ENCODE measurements at regions not wholly inside any gene's neighbourhood (a gene's known extent, or its start where the extent isn't known, plus 50 kb on each side); places are given as distances from the start of the nearest gene placed in this dataset.

DNA sequence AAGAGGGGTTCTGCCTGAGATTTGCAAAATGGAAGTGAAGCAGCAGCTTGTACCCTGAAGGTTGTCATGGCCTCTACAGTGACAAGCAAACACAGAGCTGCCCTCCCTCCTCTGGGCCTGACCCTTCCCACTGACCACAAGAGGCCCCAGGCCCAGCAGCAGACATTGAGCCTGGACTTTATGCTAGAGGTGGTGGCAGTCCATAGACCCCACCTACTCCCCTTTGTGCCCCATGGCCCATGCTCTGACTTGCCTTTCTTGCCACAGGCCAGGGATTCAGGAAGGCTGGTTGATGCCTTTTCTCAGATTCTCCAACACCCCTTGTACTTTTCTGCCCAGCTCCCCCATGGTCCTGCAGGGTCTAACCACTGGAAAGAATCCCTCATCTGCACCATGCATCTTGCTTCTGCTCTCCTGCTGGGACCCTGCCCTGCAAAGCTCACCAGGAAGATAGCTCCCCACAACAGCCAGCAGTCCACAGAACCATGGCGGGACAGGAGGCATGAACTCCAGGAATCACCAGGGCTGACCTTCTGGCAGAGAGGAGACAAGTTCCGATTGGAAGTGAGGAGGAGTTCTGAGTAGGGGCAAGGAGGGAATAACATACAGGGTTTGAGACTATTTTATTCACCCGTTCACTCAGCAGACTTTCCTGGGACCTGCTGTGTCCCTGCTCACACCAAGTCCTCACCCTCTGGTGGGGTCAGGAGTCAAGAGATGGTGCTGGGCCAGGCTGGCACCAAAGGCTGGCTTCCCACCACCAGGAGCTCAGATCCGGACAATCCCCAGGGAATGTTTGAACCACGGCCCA is 263.8 kb downstream of the SYK start:
- Histone ChIP-seq H3K4me1 (peaks cover 30 to 32% of the 10 kb centered on the region in 2 donors), H3K36me3 (no peaks in the 10 kb centered on the region), H3K27me3 (no peaks in the 10 kb centered on the region), H3K4me3 (no peak overlapping the region), H3K9me3 (no peaks in the 10 kb centered on the region), H3K27ac (no peak overlapping the region)
- intact Hi-C loops (cut with DNase I; ENCODE audit: low total_unique reads) (no loop called here), in situ Hi-C loops (cut with MboI; ENCODE audit: low sequenced_read_pairs in 4 of 4) (loop anchor here in 2 of 4 donors (10.0 to 25.0 kb wide), 2 partner anchors 122 to 129 kb away; no protein-coding TSS in a partner anchor)
- no peak for TF ChIP-seq POLR2A (IDR thresholded peaks at IDR 0.05)
- TF ChIP-seq, protein P1, sequence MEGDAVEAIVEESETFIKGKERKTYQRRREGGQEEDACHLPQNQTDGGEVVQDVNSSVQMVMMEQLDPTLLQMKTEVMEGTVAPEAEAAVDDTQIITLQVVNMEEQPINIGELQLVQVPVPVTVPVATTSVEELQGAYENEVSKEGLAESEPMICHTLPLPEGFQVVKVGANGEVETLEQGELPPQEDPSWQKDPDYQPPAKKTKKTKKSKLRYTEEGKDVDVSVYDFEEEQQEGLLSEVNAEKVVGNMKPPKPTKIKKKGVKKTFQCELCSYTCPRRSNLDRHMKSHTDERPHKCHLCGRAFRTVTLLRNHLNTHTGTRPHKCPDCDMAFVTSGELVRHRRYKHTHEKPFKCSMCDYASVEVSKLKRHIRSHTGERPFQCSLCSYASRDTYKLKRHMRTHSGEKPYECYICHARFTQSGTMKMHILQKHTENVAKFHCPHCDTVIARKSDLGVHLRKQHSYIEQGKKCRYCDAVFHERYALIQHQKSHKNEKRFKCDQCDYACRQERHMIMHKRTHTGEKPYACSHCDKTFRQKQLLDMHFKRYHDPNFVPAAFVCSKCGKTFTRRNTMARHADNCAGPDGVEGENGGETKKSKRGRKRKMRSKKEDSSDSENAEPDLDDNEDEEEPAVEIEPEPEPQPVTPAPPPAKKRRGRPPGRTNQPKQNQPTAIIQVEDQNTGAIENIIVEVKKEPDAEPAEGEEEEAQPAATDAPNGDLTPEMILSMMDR (IDR thresholded peaks at IDR 0.05 in 4 of 5, conservative IDR thresholded peaks at IDR 0.05 in 1 of 5): no peak
- ATAC-seq: no peak
- no peak for DNase-seq

DNA sequence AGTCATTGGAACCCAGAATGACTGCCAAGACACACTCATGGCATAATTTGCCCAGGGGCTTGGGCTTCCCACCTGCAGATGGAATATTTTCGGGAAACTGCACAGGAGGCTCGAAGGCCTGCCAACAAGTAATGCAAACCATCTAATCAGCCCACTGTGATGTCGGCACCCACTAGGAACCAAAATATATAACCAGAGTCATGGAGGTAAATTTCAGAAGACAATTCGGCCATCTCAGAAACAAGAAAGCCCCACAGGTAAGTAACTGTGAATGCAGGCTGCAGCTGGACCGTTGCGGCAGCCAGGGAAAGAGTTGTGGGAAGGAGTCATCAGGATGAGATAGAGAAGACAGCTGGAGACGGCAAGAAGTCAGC is 264.4 kb downstream of the SYK start:
- Histone ChIP-seq H3K27me3 (no peaks in the 10 kb centered on the region), H3K36me3 (no peaks in the 10 kb centered on the region), H3K4me3 (no peak overlapping the region), H3K9me3 (no peaks in the 10 kb centered on the region), H3K4me1 (peaks cover 26 to 30% of the 10 kb centered on the region in 2 donors), H3K27ac (no peak overlapping the region)
- in situ Hi-C loops (cut with MboI; ENCODE audit: low sequenced_read_pairs in 4 of 4) (loop anchor here in 2 of 4 donors (10.0 to 25.0 kb wide), 2 partner anchors 121 to 129 kb away; no protein-coding TSS in a partner anchor), intact Hi-C loops (cut with DNase I; ENCODE audit: low total_unique reads) (no loop called here)
- TF ChIP-seq POLR2A (IDR thresholded peaks at IDR 0.05): no peak
- TF ChIP-seq, protein P1 (IDR thresholded peaks at IDR 0.05 in 4 of 5, conservative IDR thresholded peaks at IDR 0.05 in 1 of 5): no peak
- DNase-seq (no peak), ATAC-seq (no peak)

DNA sequence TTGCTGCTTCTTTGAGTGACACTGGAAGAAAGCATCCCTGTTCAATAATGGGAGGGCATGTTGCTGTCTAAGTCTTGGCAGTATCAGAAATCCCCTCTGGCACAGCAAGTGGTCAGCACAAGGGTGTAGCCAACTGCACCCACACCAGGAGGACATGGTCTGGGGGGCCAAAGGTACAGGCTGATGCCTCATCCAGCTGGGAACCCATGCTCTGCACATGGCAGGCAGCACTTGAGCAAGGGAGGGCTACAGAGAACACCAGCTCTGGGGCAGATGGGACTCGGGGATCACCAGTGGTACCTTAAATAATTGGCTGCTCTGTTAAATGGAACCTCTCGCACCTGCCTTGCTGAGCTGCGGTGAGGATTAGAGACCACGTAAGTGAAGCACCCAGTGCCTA is 265.2 kb downstream of the SYK start:
- TF ChIP-seq POLR2A (IDR thresholded peaks at IDR 0.05): no peak
- TF ChIP-seq, protein P1 (IDR thresholded peaks at IDR 0.05 in 4 of 5, conservative IDR thresholded peaks at IDR 0.05 in 1 of 5): no peak
- H3K9me3 ChIP-seq: no peaks in the 10 kb centered on the region
- no peaks in the 10 kb centered on the region for H3K27me3 ChIP-seq
- intact Hi-C loops (cut with DNase I; ENCODE audit: low total_unique reads): no loop called here
- no peak for DNase-seq
- no peaks in the 10 kb centered on the region for H3K36me3 ChIP-seq
- ATAC-seq: no peak
- H3K4me3 ChIP-seq: no peak overlapping the region
- in situ Hi-C loops (cut with MboI; ENCODE audit: low sequenced_read_pairs in 4 of 4): loop anchor here in 2 of 4 donors (10.0 to 25.0 kb wide), 2 partner anchors 120 to 128 kb away; no protein-coding TSS in a partner anchor
- H3K27ac ChIP-seq: no peak overlapping the region
- H3K4me1 ChIP-seq: peaks cover 25 to 28% of the 10 kb centered on the region in 2 donors

DNA sequence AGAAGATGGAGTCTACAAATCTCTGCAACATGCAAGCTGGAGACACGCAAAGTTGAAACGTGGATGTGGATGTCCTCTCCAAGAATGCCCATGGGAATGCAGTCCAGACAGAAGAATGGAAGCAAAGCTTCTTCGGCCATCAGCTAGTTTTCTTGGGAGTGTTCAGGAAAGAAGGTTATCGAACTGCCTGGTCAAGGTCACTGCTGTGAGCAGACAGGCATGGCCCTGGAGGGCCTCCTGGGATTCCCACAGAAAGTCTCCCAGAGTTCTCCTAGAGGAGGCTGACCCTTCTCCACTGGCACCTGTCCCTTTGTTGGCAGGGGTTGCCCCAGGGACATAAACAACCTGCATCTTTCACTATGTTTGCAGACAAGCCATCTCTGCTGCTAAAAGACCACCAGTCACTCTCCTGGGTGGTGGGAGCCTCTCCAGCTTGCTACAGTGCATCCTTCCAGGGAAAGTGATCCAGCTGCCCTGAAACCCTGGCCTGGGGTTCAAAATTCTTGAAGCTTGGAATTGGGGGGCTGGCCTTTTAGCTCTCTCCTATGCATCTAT is 265.8 kb downstream of the SYK start:
- peaks cover 27% of the 10 kb centered on the region in 2 donors for H3K4me1 ChIP-seq

More for the DNA sequence above, 265.8 kb downstream of the SYK start:
- TF ChIP-seq, protein P1 (IDR thresholded peaks at IDR 0.05 in 4 of 5, conservative IDR thresholded peaks at IDR 0.05 in 1 of 5): no peak
- no peak for TF ChIP-seq POLR2A (IDR thresholded peaks at IDR 0.05)
- in situ Hi-C loops (cut with MboI; ENCODE audit: low sequenced_read_pairs in 4 of 4) (loop anchor here in 2 of 4 donors (10.0 to 25.0 kb wide), 2 partner anchors 120 to 127 kb away; no protein-coding TSS in a partner anchor), intact Hi-C loops (cut with DNase I; ENCODE audit: low total_unique reads) (no loop called here)
- Histone ChIP-seq H3K9me3 (no peaks in the 10 kb centered on the region), H3K27me3 (no peaks in the 10 kb centered on the region), H3K27ac (no peak overlapping the region), H3K4me3 (no peak overlapping the region), H3K36me3 (no peaks in the 10 kb centered on the region)
- ATAC-seq (no peak), DNase-seq (no peak)
